ENCODE measurements at regions not wholly inside any gene's neighbourhood (a gene's known extent, or its start where the extent isn't known, plus 50 kb on each side); places are given as distances from the start of the nearest gene placed in this dataset.

DNA sequence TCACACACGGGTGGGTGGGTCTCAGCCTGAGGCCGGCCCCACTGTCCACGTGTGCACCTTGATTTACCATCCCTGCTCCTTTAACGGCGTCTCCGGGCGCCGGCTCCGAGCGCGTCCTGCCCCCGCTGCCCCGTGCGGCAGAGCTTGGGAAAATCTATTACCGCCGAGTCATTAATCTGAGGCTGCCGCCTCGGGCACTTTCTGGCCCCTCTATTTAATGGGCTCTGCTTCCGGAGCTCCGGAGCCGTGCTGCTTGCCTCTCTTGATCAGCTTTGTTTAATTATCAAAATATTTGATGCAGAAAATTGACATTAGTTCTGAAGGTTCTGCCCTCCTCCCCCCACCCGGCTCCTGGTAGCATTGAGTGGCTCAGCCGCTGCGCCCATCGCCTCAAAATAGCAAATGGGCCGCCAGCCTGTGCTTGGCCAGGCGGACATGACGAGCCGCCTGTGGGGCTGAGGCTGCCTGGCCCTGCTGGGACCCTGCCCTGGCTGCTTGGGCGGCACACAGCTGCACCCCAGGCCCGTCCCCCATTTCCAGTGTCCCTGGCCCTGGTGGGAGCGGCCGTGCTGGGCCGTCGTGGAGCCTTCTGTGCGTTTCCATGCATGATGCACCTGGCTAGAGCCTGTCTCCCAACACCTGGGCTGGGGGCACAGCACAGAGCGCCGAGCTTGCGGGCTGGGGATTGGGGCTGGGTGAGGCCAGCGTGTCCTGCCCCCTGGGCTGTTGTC lies 81.6 kb upstream of the TTC34 start:
- TF ChIP-seq MAZ (IDR thresholded peaks at IDR 0.05; ENCODE audit: borderline replicate concordance, low read depth, low read length) (no peak), HDAC2 (IDR thresholded peaks at IDR 0.05) (no peak), MAFK (IDR thresholded peaks at IDR 0.05; ENCODE audit: partially characterized antibody) (no peak), CBX2 (IDR thresholded peaks at IDR 0.05; ENCODE audit: borderline replicate concordance, low read depth) (no peak), RARB (CRISPR knock-in tag; IDR thresholded peaks at IDR 0.05) (no peak), HOXB5 (CRISPR knock-in tag; IDR thresholded peaks at IDR 0.05) (no peak), SREBF2 (IDR thresholded peaks at IDR 0.05) (no peak), POLR2AphosphoS2 (conservative IDR thresholded peaks at IDR 0.05; ENCODE audit: low read length) (no peak), FOXS1 (CRISPR knock-in tag; IDR thresholded peaks at IDR 0.05) (no peak), KDM1A (IDR thresholded peaks at IDR 0.05; ENCODE audit: low read depth) (no peak), RNF2 (IDR thresholded peaks at IDR 0.05; ENCODE audit: borderline replicate concordance, low read depth) (no peak), ZNF302 (CRISPR knock-in tag; IDR thresholded peaks at IDR 0.05) (no peak)
- TF ChIP-seq, protein P1, sequence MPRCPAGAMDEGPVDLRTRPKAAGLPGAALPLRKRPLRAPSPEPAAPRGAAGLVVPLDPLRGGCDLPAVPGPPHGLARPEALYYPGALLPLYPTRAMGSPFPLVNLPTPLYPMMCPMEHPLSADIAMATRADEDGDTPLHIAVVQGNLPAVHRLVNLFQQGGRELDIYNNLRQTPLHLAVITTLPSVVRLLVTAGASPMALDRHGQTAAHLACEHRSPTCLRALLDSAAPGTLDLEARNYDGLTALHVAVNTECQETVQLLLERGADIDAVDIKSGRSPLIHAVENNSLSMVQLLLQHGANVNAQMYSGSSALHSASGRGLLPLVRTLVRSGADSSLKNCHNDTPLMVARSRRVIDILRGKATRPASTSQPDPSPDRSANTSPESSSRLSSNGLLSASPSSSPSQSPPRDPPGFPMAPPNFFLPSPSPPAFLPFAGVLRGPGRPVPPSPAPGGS (IDR thresholded peaks at IDR 0.05) = no peak
- TF ChIP-seq, protein P2, sequence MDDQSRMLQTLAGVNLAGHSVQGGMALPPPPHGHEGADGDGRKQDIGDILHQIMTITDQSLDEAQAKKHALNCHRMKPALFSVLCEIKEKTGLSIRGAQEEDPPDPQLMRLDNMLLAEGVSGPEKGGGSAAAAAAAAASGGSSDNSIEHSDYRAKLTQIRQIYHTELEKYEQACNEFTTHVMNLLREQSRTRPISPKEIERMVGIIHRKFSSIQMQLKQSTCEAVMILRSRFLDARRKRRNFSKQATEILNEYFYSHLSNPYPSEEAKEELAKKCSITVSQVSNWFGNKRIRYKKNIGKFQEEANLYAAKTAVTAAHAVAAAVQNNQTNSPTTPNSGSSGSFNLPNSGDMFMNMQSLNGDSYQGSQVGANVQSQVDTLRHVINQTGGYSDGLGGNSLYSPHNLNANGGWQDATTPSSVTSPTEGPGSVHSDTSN (IDR thresholded peaks at IDR 0.05) = no peak
- TF ChIP-seq, protein P3, sequence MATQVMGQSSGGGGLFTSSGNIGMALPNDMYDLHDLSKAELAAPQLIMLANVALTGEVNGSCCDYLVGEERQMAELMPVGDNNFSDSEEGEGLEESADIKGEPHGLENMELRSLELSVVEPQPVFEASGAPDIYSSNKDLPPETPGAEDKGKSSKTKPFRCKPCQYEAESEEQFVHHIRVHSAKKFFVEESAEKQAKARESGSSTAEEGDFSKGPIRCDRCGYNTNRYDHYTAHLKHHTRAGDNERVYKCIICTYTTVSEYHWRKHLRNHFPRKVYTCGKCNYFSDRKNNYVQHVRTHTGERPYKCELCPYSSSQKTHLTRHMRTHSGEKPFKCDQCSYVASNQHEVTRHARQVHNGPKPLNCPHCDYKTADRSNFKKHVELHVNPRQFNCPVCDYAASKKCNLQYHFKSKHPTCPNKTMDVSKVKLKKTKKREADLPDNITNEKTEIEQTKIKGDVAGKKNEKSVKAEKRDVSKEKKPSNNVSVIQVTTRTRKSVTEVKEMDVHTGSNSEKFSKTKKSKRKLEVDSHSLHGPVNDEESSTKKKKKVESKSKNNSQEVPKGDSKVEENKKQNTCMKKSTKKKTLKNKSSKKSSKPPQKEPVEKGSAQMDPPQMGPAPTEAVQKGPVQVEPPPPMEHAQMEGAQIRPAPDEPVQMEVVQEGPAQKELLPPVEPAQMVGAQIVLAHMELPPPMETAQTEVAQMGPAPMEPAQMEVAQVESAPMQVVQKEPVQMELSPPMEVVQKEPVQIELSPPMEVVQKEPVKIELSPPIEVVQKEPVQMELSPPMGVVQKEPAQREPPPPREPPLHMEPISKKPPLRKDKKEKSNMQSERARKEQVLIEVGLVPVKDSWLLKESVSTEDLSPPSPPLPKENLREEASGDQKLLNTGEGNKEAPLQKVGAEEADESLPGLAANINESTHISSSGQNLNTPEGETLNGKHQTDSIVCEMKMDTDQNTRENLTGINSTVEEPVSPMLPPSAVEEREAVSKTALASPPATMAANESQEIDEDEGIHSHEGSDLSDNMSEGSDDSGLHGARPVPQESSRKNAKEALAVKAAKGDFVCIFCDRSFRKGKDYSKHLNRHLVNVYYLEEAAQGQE (IDR thresholded peaks at IDR 0.05) = no peak
- TF ChIP-seq, protein P4, sequence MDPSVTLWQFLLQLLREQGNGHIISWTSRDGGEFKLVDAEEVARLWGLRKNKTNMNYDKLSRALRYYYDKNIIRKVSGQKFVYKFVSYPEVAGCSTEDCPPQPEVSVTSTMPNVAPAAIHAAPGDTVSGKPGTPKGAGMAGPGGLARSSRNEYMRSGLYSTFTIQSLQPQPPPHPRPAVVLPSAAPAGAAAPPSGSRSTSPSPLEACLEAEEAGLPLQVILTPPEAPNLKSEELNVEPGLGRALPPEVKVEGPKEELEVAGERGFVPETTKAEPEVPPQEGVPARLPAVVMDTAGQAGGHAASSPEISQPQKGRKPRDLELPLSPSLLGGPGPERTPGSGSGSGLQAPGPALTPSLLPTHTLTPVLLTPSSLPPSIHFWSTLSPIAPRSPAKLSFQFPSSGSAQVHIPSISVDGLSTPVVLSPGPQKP (IDR thresholded peaks at IDR 0.05; ENCODE audit: low read depth, low read length) = no peak
- no peak overlapping the region for H3K4me2 ChIP-seq
- ATAC-seq (peak in 1 of 2 experiments; percentile 51; a peak in 3 of 6 replicates), DNase-seq (ENCODE audit: low read depth in 1 of 2, low spot score in 1 of 2) (peak in 1 of 2 experiments; percentile 15), FAIRE-seq (no peak)
- CTCF ChIA-PET = interaction anchor here (0.6 to 1.5 kb wide), 3 partner anchors 9 to 542 kb away, joined by 4 to 5 read pairs (median 4); no protein-coding TSS in a partner anchor
- H3K27ac ChIP-seq = no peak overlapping the region
- H3K4me1 ChIP-seq = no peaks in the 10 kb centered on the region
- 33% methylated on average over 10 of the region's 40 CpGs for WGBS (ENCODE audit: missing lambda C conversion rate)
- no peak overlapping the region for H3K4me3 ChIP-seq
- H3K9me3 ChIP-seq = no peaks in the 10 kb centered on the region
- POLR2A ChIA-PET = no interaction called here

DNA sequence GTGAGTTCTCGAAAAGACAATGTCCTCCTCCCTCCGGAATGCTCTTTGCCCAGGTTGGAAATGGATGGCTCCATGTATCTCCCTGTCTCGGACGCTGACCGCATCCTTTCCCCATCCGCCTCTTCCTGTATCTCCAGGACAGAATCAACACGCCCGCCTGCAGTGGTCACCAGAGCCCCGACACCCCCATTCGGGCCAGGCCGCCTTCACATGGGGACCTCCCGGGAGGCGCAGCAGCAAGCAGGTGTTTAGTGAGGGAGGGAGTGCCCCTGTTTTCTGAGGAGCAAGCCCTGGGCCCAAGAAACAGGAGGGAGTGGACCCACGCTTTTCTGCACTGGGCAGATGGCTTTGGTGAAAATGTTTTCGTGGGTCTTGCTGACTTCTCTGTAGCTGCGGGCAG lies 83.5 kb upstream of the TTC34 start:
- POLR2A ChIA-PET = no interaction called here

More for the DNA sequence above, 83.5 kb upstream of the TTC34 start:
- DNase-seq (ENCODE audit: low read depth in 1 of 2, low spot score in 1 of 2) (no peak), FAIRE-seq (no peak), ATAC-seq (no peak)
- no peak overlapping the region for H3K27ac ChIP-seq
- H3K4me2 ChIP-seq = no peak overlapping the region
- CTCF ChIA-PET = no interaction called here
- TF ChIP-seq, protein P5, sequence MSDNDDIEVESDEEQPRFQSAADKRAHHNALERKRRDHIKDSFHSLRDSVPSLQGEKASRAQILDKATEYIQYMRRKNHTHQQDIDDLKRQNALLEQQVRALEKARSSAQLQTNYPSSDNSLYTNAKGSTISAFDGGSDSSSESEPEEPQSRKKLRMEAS (IDR thresholded peaks at IDR 0.05) = no peak
- TF ChIP-seq EHMT2 (IDR thresholded peaks at IDR 0.05; ENCODE audit: low read depth) (no peak), TP53 (CRISPR knock-in tag; IDR thresholded peaks at IDR 0.05) (no peak), CHD4 (IDR thresholded peaks at IDR 0.05; ENCODE audit: borderline replicate concordance) (no peak), FOSL2 (IDR thresholded peaks at IDR 0.05) (no peak), FOSL2 (CRISPR knock-in tag; IDR thresholded peaks at IDR 0.05) (no peak), SMC3 (IDR thresholded peaks at IDR 0.05) (no peak), RARB (CRISPR knock-in tag; IDR thresholded peaks at IDR 0.05) (no peak), CHD2 (IDR thresholded peaks at IDR 0.05; ENCODE audit: low read length, partially characterized antibody) (no peak), HOXB5 (CRISPR knock-in tag; IDR thresholded peaks at IDR 0.05) (no peak), RNF2 (IDR thresholded peaks at IDR 0.05; ENCODE audit: borderline replicate concordance, low read depth) (no peak), RCOR1 (IDR thresholded peaks at IDR 0.05; ENCODE audit: low read depth, low read length) (no peak), POLR2AphosphoS2 (conservative IDR thresholded peaks at IDR 0.05; ENCODE audit: low read length) (no peak), KDM5A (IDR thresholded peaks at IDR 0.05) (no peak), NR3C1 (IDR thresholded peaks at IDR 0.05) (no peak), SREBF2 (IDR thresholded peaks at IDR 0.05) (no peak)
- TF ChIP-seq, protein P6, sequence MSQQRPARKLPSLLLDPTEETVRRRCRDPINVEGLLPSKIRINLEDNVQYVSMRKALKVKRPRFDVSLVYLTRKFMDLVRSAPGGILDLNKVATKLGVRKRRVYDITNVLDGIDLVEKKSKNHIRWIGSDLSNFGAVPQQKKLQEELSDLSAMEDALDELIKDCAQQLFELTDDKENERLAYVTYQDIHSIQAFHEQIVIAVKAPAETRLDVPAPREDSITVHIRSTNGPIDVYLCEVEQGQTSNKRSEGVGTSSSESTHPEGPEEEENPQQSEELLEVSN (IDR thresholded peaks at IDR 0.05; ENCODE audit: borderline replicate concordance, low read depth) = no peak
- no peaks in the 10 kb centered on the region for H3K9me3 ChIP-seq
- no peaks in the 10 kb centered on the region for H3K4me1 ChIP-seq
- 73% methylated on average over 8 of the region's 16 CpGs for WGBS (ENCODE audit: missing lambda C conversion rate)
- no peak overlapping the region for H3K4me3 ChIP-seq

Measured in A549 (cell line).